SK-N-SH treated with all-trans-retinoic acid at 6 μM for 48 hours (cell line): ENCODE measurements at regions not wholly inside any gene's neighbourhood (a gene's known extent, or its start where the extent isn't known, plus 50 kb on each side); places are given as distances from the start of the nearest gene placed in this dataset.

ENCODE experiments used
- ARNTL ChIP-seq: fragments of 450-650 bp; formaldehyde crosslinking; IDR thresholded peaks from 2 replicates; pipeline ENCODE4 v1.5.0; 2020; ENCODE audit warnings: low read depth, mild to moderate bottlenecking, moderate library complexity, borderline replicate concordance
- BACH2 ChIP-seq: fragments of 250-450 bp; sonication (Bioruptor Pico); IDR thresholded peaks from 2 replicates; pipeline ENCODE4 v1.9.0; 2021; ENCODE audit warnings: mild to moderate bottlenecking, borderline replicate concordance
- CSRNP3 ChIP-seq: fragments of 250-450 bp; sonication (Bioruptor Pico); IDR thresholded peaks from 2 replicates; pipeline ENCODE4 v1.5.1; 2021; ENCODE audit warnings: mild to moderate bottlenecking, moderate library complexity
- GLIS3 ChIP-seq: fragments of 250-450 bp; sonication (Bioruptor Pico); IDR thresholded peaks from 2 replicates; pipeline ENCODE4 v1.5.0; 2020; ENCODE audit warnings: mild to moderate bottlenecking, moderate library complexity
- ISL1 ChIP-seq: fragments of 250-450 bp; sonication (Bioruptor Pico); IDR thresholded peaks from 2 replicates; pipeline ENCODE4 v2.1.2; 2022; ENCODE audit warnings: mild to moderate bottlenecking, moderate library complexity
- OSR1 ChIP-seq: fragments of 250-450 bp; sonication (Bioruptor Pico); IDR thresholded peaks from 2 replicates; pipeline ENCODE4 v1.8.0; 2022; ENCODE audit warnings: moderate library complexity, mild to moderate bottlenecking, inconsistent platforms
- PATZ1 ChIP-seq: fragments of 250-450 bp; sonication (Bioruptor Pico); IDR thresholded peaks from 2 replicates; pipeline ENCODE4 v1.8.0; 2020; ENCODE audit warnings: mild to moderate bottlenecking, moderate library complexity, borderline replicate concordance
- RARB ChIP-seq: fragments of 250-450 bp; sonication (Bioruptor Pico); IDR thresholded peaks from 2 replicates; pipeline ENCODE4 v1.8.0; 2021; ENCODE audit warnings: mild to moderate bottlenecking, moderate library complexity
- TCF4 ChIP-seq: fragments of 250-450 bp; sonication (Bioruptor Pico); IDR thresholded peaks from 2 replicates; pipeline ENCODE4 v1.8.0; 2021; ENCODE audit warnings: mild to moderate bottlenecking, moderate library complexity, borderline replicate concordance
- TOX ChIP-seq: fragments of 250-450 bp; sonication (Bioruptor Pico); IDR thresholded peaks from 2 replicates; pipeline ENCODE4 v1.8.0; 2021; ENCODE audit warnings: mild to moderate bottlenecking, moderate library complexity, borderline replicate concordance
- ZFP3 ChIP-seq: fragments of 250-450 bp; sonication (Bioruptor Pico); IDR thresholded peaks from 2 replicates; pipeline ENCODE4 v1.5.0; 2020; ENCODE audit warnings: mild to moderate bottlenecking, moderate library complexity
- ZFP30 ChIP-seq: fragments of 450-650 bp; formaldehyde crosslinking; IDR thresholded peaks from 2 replicates; pipeline ENCODE4 v1.5.0; 2022; ENCODE audit warnings: mild to moderate bottlenecking, moderate library complexity
- ZNF70 ChIP-seq: fragments of 450-650 bp; formaldehyde crosslinking; IDR thresholded peaks from 2 replicates; pipeline ENCODE4 v1.5.0; 2020; ENCODE audit warnings: mild to moderate bottlenecking, moderate library complexity
- ZNF8 ChIP-seq: fragments of 450-650 bp; formaldehyde crosslinking; IDR thresholded peaks from 2 replicates; pipeline ENCODE4 v1.5.0; 2020; ENCODE audit warnings: mild to moderate bottlenecking, moderate library complexity

GRCh38 chr14:71377099-71377498, 469.8 kb downstream of the PCNX1 start:
- TF ChIP-seq ARNTL, result no peak
- TF ChIP-seq GLIS3, result no peak
- no peak for TF ChIP-seq RARB (CRISPR knock-in tag)
- no peak for TF ChIP-seq ISL1
- TF ChIP-seq CSRNP3 (CRISPR knock-in tag), result no peak
- TF ChIP-seq ZNF8, result no peak
- no peak for TF ChIP-seq TCF4 (CRISPR knock-in tag)
- TF ChIP-seq TOX (CRISPR knock-in tag), result no peak
- no peak for TF ChIP-seq PATZ1
- no peak for TF ChIP-seq OSR1 (CRISPR knock-in tag)
- TF ChIP-seq ZFP30 (CRISPR knock-in tag), result no peak
- no peak for TF ChIP-seq ZFP3 (CRISPR knock-in tag)
- no peak for TF ChIP-seq ZNF70
- no peak for TF ChIP-seq BACH2
